Neural progenitor cell (in vitro differentiated cells): ENCODE measurements at regions not wholly inside any gene's neighbourhood (a gene's known extent, or its start where the extent isn't known, plus 50 kb on each side); places are given as distances from the start of the nearest gene placed in this dataset.

Source experiments
- EZH2 ChIP-seq: fragments of 200-600 bp; sonication (generic); IDR thresholded peaks from 2 replicates; pipeline ENCODE4 v1.6.1; 2017; ENCODE audit warnings: antibody characterized with exemption, mild to moderate bottlenecking, moderate library complexity
- TF ChIP-seq, protein P1 (sequence below): fragments of 200-600 bp; sonication (generic); IDR thresholded peaks from 2 replicates; pipeline ENCODE4 v1.5.1; 2017; ENCODE audit warnings: antibody characterized with exemption, mild to moderate bottlenecking

GRCh38 chr2:217618744-217619143 is 384.1 kb downstream of the TNS1 start:
- no peak for TF ChIP-seq EZH2
- TF ChIP-seq, protein P1, sequence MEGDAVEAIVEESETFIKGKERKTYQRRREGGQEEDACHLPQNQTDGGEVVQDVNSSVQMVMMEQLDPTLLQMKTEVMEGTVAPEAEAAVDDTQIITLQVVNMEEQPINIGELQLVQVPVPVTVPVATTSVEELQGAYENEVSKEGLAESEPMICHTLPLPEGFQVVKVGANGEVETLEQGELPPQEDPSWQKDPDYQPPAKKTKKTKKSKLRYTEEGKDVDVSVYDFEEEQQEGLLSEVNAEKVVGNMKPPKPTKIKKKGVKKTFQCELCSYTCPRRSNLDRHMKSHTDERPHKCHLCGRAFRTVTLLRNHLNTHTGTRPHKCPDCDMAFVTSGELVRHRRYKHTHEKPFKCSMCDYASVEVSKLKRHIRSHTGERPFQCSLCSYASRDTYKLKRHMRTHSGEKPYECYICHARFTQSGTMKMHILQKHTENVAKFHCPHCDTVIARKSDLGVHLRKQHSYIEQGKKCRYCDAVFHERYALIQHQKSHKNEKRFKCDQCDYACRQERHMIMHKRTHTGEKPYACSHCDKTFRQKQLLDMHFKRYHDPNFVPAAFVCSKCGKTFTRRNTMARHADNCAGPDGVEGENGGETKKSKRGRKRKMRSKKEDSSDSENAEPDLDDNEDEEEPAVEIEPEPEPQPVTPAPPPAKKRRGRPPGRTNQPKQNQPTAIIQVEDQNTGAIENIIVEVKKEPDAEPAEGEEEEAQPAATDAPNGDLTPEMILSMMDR = no peak
